H1 (cell line): ENCODE measurements at regions not wholly inside any gene's neighbourhood (a gene's known extent, or its start where the extent isn't known, plus 50 kb on each side); places are given as distances from the start of the nearest gene placed in this dataset.

Experiments used
- CTBP2 ChIP-seq: IDR thresholded peaks from 2 replicates; pipeline ENCODE4 v1.7.0; 2011; ENCODE audit warnings: borderline replicate concordance, mild to moderate bottlenecking, moderate library complexity, mixed read lengths, low read length; ENCODE audit not compliant: insufficient read depth, insufficient read length
- HDAC6 ChIP-seq: IDR thresholded peaks from one replicate; pipeline ENCODE4 v1.7.1; 2012; ENCODE audit warnings: low read depth, mild to moderate bottlenecking, inconsistent platforms, low read length, moderate library complexity
- JUND ChIP-seq: IDR thresholded peaks from 2 replicates; pipeline ENCODE4 v1.6.1; 2011; ENCODE audit warnings: mild to moderate bottlenecking, improper control_type of control experiment, low read length
- SRF ChIP-seq: IDR thresholded peaks from 2 replicates; pipeline ENCODE4 v1.6.1; 2011; ENCODE audit warnings: mild to moderate bottlenecking, low read depth, low read length, moderate library complexity
- USF2 ChIP-seq: IDR thresholded peaks from 2 replicates; pipeline ENCODE4 v1.6.1; 2011; ENCODE audit warnings: low read length, improper control_type of control experiment

GRCh38 chr6:113731541-113731940 is 125.6 kb upstream of the MARCKS start (continued):
- TF ChIP-seq CTBP2 (no peak), JUND (no peak), USF2 (no peak), HDAC6 (no peak), SRF (no peak)
